Heart left ventricle (tissue), 13 donors: ENCODE measurements at regions not wholly inside any gene's neighbourhood (a gene's known extent, or its start where the extent isn't known, plus 50 kb on each side); places are given as distances from the start of the nearest gene placed in this dataset.

Source experiments
- POLR2A ChIP-seq, 2 donors: fragments of 450-650 bp; IDR thresholded peaks; one replicate each; pipeline ENCODE4 v1.6.1; 2017; ENCODE audit warnings: antibody characterized with exemption in 2 of 2, mild to moderate bottlenecking in 2 of 2, moderate library complexity in 2 of 2
- TF ChIP-seq, protein P1 (sequence below), 12 donors: fragments of 200-600 bp; sonication (generic) in 4 of 12; IDR thresholded peaks; one replicate each; pipeline versions ENCODE4 v1.5.0 to v1.8.0; 2018 to 2022; ENCODE audit warnings: antibody characterized with exemption in 12 of 12, mild to moderate bottlenecking in 5 of 12
- donor health status: ischemic (EF 13 %, LVEDD 7.1; RV severe dilation, severe dysfunction).
- donor health status: DM: no; HTN: yes; CAD: no.
- donor health status: DM: no; HTN: no; CAD: no.
- donor health status: ischemic (EF 25% LVEDD 6.9; RV normal size, moderate dysfunction).
- donor health status: ischemic (EF 25% LVEDD 5.7; RV mildly dilated, moderate dysfunction).
- donor health status: ischemic (EF 35%, LVEDD 5.7; RV mildly dilated, moderate dysfunction).
- donor health status: nonischemic (EF 11% LVEDD 7.7; RV severe dilation, severe dysfunction).
- donor health status: DM: yes; HTN: yes; CAD: no.
- donor health status: PGD.
- donor health status: ischemic (EF 29% LVEDD 5.4; RV normal size, mild dysfunction).
- donor health status: nonischemic (EF 23%, LVEDD 6.1; RV moderate dilation, normal function).

- no peak for TF ChIP-seq POLR2A (IDR thresholded peaks at IDR 0.05)
- TF ChIP-seq, protein P1, sequence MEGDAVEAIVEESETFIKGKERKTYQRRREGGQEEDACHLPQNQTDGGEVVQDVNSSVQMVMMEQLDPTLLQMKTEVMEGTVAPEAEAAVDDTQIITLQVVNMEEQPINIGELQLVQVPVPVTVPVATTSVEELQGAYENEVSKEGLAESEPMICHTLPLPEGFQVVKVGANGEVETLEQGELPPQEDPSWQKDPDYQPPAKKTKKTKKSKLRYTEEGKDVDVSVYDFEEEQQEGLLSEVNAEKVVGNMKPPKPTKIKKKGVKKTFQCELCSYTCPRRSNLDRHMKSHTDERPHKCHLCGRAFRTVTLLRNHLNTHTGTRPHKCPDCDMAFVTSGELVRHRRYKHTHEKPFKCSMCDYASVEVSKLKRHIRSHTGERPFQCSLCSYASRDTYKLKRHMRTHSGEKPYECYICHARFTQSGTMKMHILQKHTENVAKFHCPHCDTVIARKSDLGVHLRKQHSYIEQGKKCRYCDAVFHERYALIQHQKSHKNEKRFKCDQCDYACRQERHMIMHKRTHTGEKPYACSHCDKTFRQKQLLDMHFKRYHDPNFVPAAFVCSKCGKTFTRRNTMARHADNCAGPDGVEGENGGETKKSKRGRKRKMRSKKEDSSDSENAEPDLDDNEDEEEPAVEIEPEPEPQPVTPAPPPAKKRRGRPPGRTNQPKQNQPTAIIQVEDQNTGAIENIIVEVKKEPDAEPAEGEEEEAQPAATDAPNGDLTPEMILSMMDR (IDR thresholded peaks at IDR 0.05) = no peak
Measured at GRCh38 chr2:193334401-193334800, 1139.7 kb upstream of the TMEFF2 start.
